MM.1S (cell line): ENCODE measurements at regions not wholly inside any gene's neighbourhood (a gene's known extent, or its start where the extent isn't known, plus 50 kb on each side); places are given as distances from the start of the nearest gene placed in this dataset.

Source experiments
- EZH2 ChIP-seq: fragments of 300-600 bp; sonication (generic); optimal IDR thresholded peaks from 2 replicates; pipeline ENCODE3; 2017; ENCODE audit warnings: low read depth, mild to moderate bottlenecking, antibody characterized with exemption, low read length, mixed read lengths
- TF ChIP-seq, protein P1 (sequence below): fragments of 300-600 bp; sonication (generic); IDR thresholded peaks from 2 replicates; pipeline ENCODE4 v1.5.1; 2016; ENCODE audit warnings: antibody characterized with exemption, low read length, mixed read lengths

GRCh38 chr5:92778261-92778660 is 802.8 kb downstream of the NR2F1-AS1 start:
- TF ChIP-seq, protein P1, sequence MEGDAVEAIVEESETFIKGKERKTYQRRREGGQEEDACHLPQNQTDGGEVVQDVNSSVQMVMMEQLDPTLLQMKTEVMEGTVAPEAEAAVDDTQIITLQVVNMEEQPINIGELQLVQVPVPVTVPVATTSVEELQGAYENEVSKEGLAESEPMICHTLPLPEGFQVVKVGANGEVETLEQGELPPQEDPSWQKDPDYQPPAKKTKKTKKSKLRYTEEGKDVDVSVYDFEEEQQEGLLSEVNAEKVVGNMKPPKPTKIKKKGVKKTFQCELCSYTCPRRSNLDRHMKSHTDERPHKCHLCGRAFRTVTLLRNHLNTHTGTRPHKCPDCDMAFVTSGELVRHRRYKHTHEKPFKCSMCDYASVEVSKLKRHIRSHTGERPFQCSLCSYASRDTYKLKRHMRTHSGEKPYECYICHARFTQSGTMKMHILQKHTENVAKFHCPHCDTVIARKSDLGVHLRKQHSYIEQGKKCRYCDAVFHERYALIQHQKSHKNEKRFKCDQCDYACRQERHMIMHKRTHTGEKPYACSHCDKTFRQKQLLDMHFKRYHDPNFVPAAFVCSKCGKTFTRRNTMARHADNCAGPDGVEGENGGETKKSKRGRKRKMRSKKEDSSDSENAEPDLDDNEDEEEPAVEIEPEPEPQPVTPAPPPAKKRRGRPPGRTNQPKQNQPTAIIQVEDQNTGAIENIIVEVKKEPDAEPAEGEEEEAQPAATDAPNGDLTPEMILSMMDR, result no peak
- no peak for TF ChIP-seq EZH2
